ENCODE measurements at regions not wholly inside any gene's neighbourhood (a gene's known extent, or its start where the extent isn't known, plus 50 kb on each side); places are given as distances from the start of the nearest gene placed in this dataset.

- TF ChIP-seq CTCF (IDR thresholded peaks at IDR 0.05) (no peak), CBX8 (IDR thresholded peaks at IDR 0.05) (no peak), RAD21 (conservative IDR thresholded peaks at IDR 0.05 in 1 of 2, IDR thresholded peaks at IDR 0.05 in 1 of 2) (no peak)
Observed at GRCh38 chr5:82734347-82734746, 342.8 kb downstream of the TMEM167A start.
